HG02840 (cell line): ENCODE measurements at regions not wholly inside any gene's neighbourhood (a gene's known extent, or its start where the extent isn't known, plus 50 kb on each side); places are given as distances from the start of the nearest gene placed in this dataset.

Source experiments
- ATAC-seq: cut with Tn5 transposase; IDR thresholded peaks from one replicate; pipeline ENCODE4 v1.9.1; 2021; ENCODE audit warnings: mild to moderate bottlenecking, moderate library complexity, moderate number of reproducible peaks; ENCODE audit not compliant: unreplicated experiment, low FRiP score

- no peak for ATAC-seq
These were observed 206.3 kb downstream of the IRX1 start for GRCh38 chr5:3801967-3802366.

- no peak for ATAC-seq
These were observed 213.8 kb downstream of the IRX1 start for GRCh38 chr5:3809455-3809854.

GRCh38 chr5:3811116-3811515 lies 215.5 kb downstream of the IRX1 start:
- ATAC-seq, result no peak

- ATAC-seq, result no peak
These were observed 223.0 kb downstream of the IRX1 start for GRCh38 chr5:3818624-3819023.

- ATAC-seq, result no peak
These were observed 230.2 kb downstream of the IRX1 start for GRCh38 chr5:3825531-3826451.

- ATAC-seq, result no peak
These were observed 232.0 kb downstream of the IRX1 start for GRCh38 chr5:3827624-3828023.

- ATAC-seq, result no peak
These were observed 233.1 kb downstream of the IRX1 start for GRCh38 chr5:3828761-3829160.

- ATAC-seq, result no peak
These were observed 237.9 kb downstream of the IRX1 start for GRCh38 chr5:3833566-3833965.

- ATAC-seq, result no peak
These were observed 240.2 kb downstream of the IRX1 start for GRCh38 chr5:3835811-3836210.

- ATAC-seq, result no peak
These were observed 240.9 kb downstream of the IRX1 start for GRCh38 chr5:3836528-3836927.

GRCh38 chr5:3837506-3837905 lies 241.9 kb downstream of the IRX1 start:
- ATAC-seq, result no peak

- ATAC-seq, result no peak
These were observed 243.5 kb downstream of the IRX1 start for GRCh38 chr5:3839151-3839550.

- no peak for ATAC-seq
These were observed 247.0 kb downstream of the IRX1 start for GRCh38 chr5:3842591-3842990.

- ATAC-seq, result no peak
These were observed 248.1 kb downstream of the IRX1 start for GRCh38 chr5:3843706-3844105.

GRCh38 chr5:3844266-3844665 lies 248.6 kb downstream of the IRX1 start:
- no peak for ATAC-seq

GRCh38 chr5:3845230-3845629 lies 249.6 kb downstream of the IRX1 start:
- ATAC-seq, result no peak

- ATAC-seq, result no peak
These were observed 256.7 kb downstream of the IRX1 start for GRCh38 chr5:3852161-3852916.

GRCh38 chr5:3853362-3853761 lies 257.7 kb downstream of the IRX1 start:
- no peak for ATAC-seq

- no peak for ATAC-seq
These were observed 258.7 kb downstream of the IRX1 start for GRCh38 chr5:3854188-3854821.

- ATAC-seq, result no peak
These were observed 260.4 kb downstream of the IRX1 start for GRCh38 chr5:3856036-3856435.

- ATAC-seq, result no peak
These were observed 262.9 kb downstream of the IRX1 start for GRCh38 chr5:3858524-3858923.
